H7 (cell line): ENCODE measurements at regions not wholly inside any gene's neighbourhood (a gene's known extent, or its start where the extent isn't known, plus 50 kb on each side); places are given as distances from the start of the nearest gene placed in this dataset.

Source experiments
- DNase-seq: peaks from one replicate; pipeline ENCODE4 v3.0.0; 2012
- H3K27me3 ChIP-seq: 2 replicates; pipeline ENCODE4 v1.6.0; 2011; ENCODE audit warnings: mild to moderate bottlenecking, low read length; ENCODE audit not compliant: control insufficient read depth, insufficient read depth
- H3K36me3 ChIP-seq: replicated peaks from 2 replicates; pipeline ENCODE4 v1.5.1; 2011; ENCODE audit warnings: low read length; ENCODE audit not compliant: control insufficient read depth, insufficient read depth
- H3K4me3 ChIP-seq: 2 replicates; pipeline ENCODE4 v1.5.1; 2011; ENCODE audit warnings: low read depth, mild to moderate bottlenecking, control low read depth, low read length, moderate library complexity; ENCODE audit not compliant: insufficient read depth

GRCh38 chr5:57618767-57619381, 136.3 kb upstream of the ACTBL2 start:
- Histone ChIP-seq H3K27me3 (no peaks in the 10 kb centered on the region), H3K4me3 (no peak overlapping the region), H3K36me3 (no peaks in the 10 kb centered on the region)
- no peak for DNase-seq

GRCh38 chr5:57613741-57614140, 131.1 kb upstream of the ACTBL2 start:
- Histone ChIP-seq H3K27me3 (no peaks in the 10 kb centered on the region), H3K4me3 (no peak overlapping the region), H3K36me3 (no peaks in the 10 kb centered on the region)
- no peak for DNase-seq

- no peaks in the 10 kb centered on the region for H3K27me3 ChIP-seq
- DNase-seq = no peak
- no peaks in the 10 kb centered on the region for H3K36me3 ChIP-seq
- H3K4me3 ChIP-seq = no peak overlapping the region
These were observed 128.6 kb upstream of the ACTBL2 start for GRCh38 chr5:57611177-57611576.

- no peak overlapping the region for H3K4me3 ChIP-seq
- DNase-seq = no peak
- H3K27me3 ChIP-seq = no peaks in the 10 kb centered on the region
- H3K36me3 ChIP-seq = no peaks in the 10 kb centered on the region
These were observed 125.9 kb upstream of the ACTBL2 start for GRCh38 chr5:57608542-57608941.

- no peaks in the 10 kb centered on the region for H3K27me3 ChIP-seq
- DNase-seq = no peak
- no peaks in the 10 kb centered on the region for H3K36me3 ChIP-seq
- no peak overlapping the region for H3K4me3 ChIP-seq
These were observed 119.4 kb upstream of the ACTBL2 start for GRCh38 chr5:57601996-57602395.

GRCh38 chr5:57600321-57600720, 117.7 kb upstream of the ACTBL2 start:
- DNase-seq = no peak
- no peak overlapping the region for H3K4me3 ChIP-seq
- no peaks in the 10 kb centered on the region for H3K36me3 ChIP-seq
- H3K27me3 ChIP-seq = no peaks in the 10 kb centered on the region

- no peak overlapping the region for H3K4me3 ChIP-seq
- DNase-seq = no peak
- H3K36me3 ChIP-seq = no peaks in the 10 kb centered on the region
These were observed 116.1 kb upstream of the ACTBL2 start for GRCh38 chr5:57598756-57599155.

GRCh38 chr5:57598097-57598496, 115.5 kb upstream of the ACTBL2 start:
- Histone ChIP-seq H3K36me3 (no peaks in the 10 kb centered on the region), H3K27me3 (no peaks in the 10 kb centered on the region), H3K4me3 (no peak overlapping the region)

More at GRCh38 chr5:57598756-57599155, 116.1 kb upstream of the ACTBL2 start:
- H3K27me3 ChIP-seq = no peaks in the 10 kb centered on the region

GRCh38 chr5:57595523-57595991, 112.9 kb upstream of the ACTBL2 start:
- H3K4me3 ChIP-seq = no peak overlapping the region
- H3K36me3 ChIP-seq = no peaks in the 10 kb centered on the region
- no peaks in the 10 kb centered on the region for H3K27me3 ChIP-seq
- no peak for DNase-seq

More at GRCh38 chr5:57598097-57598496, 115.5 kb upstream of the ACTBL2 start:
- peak; percentile 5 for DNase-seq

GRCh38 chr5:57594436-57594835, 111.8 kb upstream of the ACTBL2 start:
- DNase-seq = no peak

GRCh38 chr5:57592236-57592635, 109.6 kb upstream of the ACTBL2 start:
- no peak for DNase-seq
- no peaks in the 10 kb centered on the region for H3K27me3 ChIP-seq
- no peaks in the 10 kb centered on the region for H3K36me3 ChIP-seq
- H3K4me3 ChIP-seq = no peak overlapping the region

More at GRCh38 chr5:57594436-57594835, 111.8 kb upstream of the ACTBL2 start:
- Histone ChIP-seq H3K36me3 (no peaks in the 10 kb centered on the region), H3K27me3 (no peaks in the 10 kb centered on the region), H3K4me3 (no peak overlapping the region)

GRCh38 chr5:57586649-57587048, 104.0 kb upstream of the ACTBL2 start:
- no peaks in the 10 kb centered on the region for H3K36me3 ChIP-seq
- DNase-seq = no peak
- H3K4me3 ChIP-seq = no peak overlapping the region
- H3K27me3 ChIP-seq = no peaks in the 10 kb centered on the region

- no peak for DNase-seq
- no peaks in the 10 kb centered on the region for H3K27me3 ChIP-seq
- H3K4me3 ChIP-seq = no peak overlapping the region
- H3K36me3 ChIP-seq = no peaks in the 10 kb centered on the region
These were observed 100.0 kb upstream of the ACTBL2 start for GRCh38 chr5:57582578-57583070.

- H3K36me3 ChIP-seq = no peaks in the 10 kb centered on the region
- no peak overlapping the region for H3K4me3 ChIP-seq
- no peak for DNase-seq
- H3K27me3 ChIP-seq = no peaks in the 10 kb centered on the region
These were observed 99.2 kb upstream of the ACTBL2 start for GRCh38 chr5:57581772-57582171.

- H3K36me3 ChIP-seq = no peaks in the 10 kb centered on the region
- no peak for DNase-seq
- H3K27me3 ChIP-seq = no peaks in the 10 kb centered on the region
- H3K4me3 ChIP-seq = no peak overlapping the region
These were observed 98.6 kb upstream of the ACTBL2 start for GRCh38 chr5:57581222-57581621.
